BLaER1 (cell line): ENCODE measurements at regions not wholly inside any gene's neighbourhood (a gene's known extent, or its start where the extent isn't known, plus 50 kb on each side); places are given as distances from the start of the nearest gene placed in this dataset.

Experiments used
- H3K27ac ChIP-seq: shearing (Covaris generic); formaldehyde crosslinking; 2 replicates; pipeline ENCODE4 v1.8.1; 2022
- H3K27me3 ChIP-seq: shearing (Covaris generic); formaldehyde crosslinking; 2 replicates; pipeline ENCODE4 v1.8.1; 2022
- H3K36me3 ChIP-seq: shearing (Covaris generic); formaldehyde crosslinking; 2 replicates; pipeline ENCODE4 v1.8.1; 2022
- H3K4me1 ChIP-seq: shearing (Covaris generic); formaldehyde crosslinking; 2 replicates; pipeline ENCODE4 v1.8.1; 2022
- H3K4me2 ChIP-seq: shearing (Covaris generic); formaldehyde crosslinking; 2 replicates; pipeline ENCODE4 v1.8.1; 2022
- H3K4me3 ChIP-seq: shearing (Covaris generic); formaldehyde crosslinking; 2 replicates; pipeline ENCODE4 v1.8.1; 2022
- H3K9ac ChIP-seq: shearing (Covaris generic); formaldehyde crosslinking; 2 replicates; pipeline ENCODE4 v1.8.1; 2022
- H3K9me3 ChIP-seq: shearing (Covaris generic); formaldehyde crosslinking; 2 replicates; pipeline ENCODE4 v1.8.1; 2022
- H4K20me1 ChIP-seq: shearing (Covaris generic); formaldehyde crosslinking; 2 replicates; pipeline ENCODE4 v1.8.1; 2022
- Cebpa-rat ChIP-seq: shearing (Covaris generic); IDR thresholded peaks from 2 replicates; pipeline ENCODE4 v1.8.1; 2022

GRCh38 chr6:169165561-169166300 is 87.9 kb downstream of the THBS2 start:
- Histone ChIP-seq H3K27me3 (no peaks in the 10 kb centered on the region), H3K9ac (no peak overlapping the region), H3K9me3 (peaks cover 6% of the 10 kb centered on the region; the same call in 1 of the 2 replicates), H3K36me3 (no peaks in the 10 kb centered on the region), H4K20me1 (no peaks in the 10 kb centered on the region), H3K27ac (no peak overlapping the region), H3K4me2 (no peak overlapping the region), H3K4me3 (no peak overlapping the region), H3K4me1 (no peaks in the 10 kb centered on the region; the same call in 1 of the 2 replicates)
- no peak for TF ChIP-seq Cebpa-rat

DNA sequence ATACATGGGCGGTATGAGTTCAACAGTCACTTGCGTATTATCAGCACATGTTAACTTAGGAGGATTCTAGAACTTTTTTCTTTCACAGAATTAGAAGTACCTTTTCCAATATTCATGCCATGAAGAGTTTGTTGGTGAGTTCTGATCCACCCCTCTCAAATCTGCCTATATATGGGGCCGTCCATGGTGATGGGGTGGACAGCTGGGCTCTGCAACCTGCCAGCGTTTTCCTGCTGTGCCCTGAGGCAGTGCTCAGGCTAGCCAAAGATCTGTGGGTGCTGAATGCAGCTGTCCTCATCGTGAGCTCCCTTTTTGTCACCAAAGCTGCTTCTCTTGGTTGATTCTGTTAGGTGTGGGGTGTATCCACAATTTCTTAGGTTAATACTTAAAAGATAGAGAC is 88.7 kb downstream of the THBS2 start:
- no peaks in the 10 kb centered on the region for H4K20me1 ChIP-seq
- H3K36me3 ChIP-seq, result no peaks in the 10 kb centered on the region
- peaks cover 6% of the 10 kb centered on the region; the same call in 1 of the 2 replicates for H3K9me3 ChIP-seq
- no peak overlapping the region for H3K27ac ChIP-seq
- H3K9ac ChIP-seq, result no peak overlapping the region
- H3K4me2 ChIP-seq, result no peak overlapping the region
- H3K27me3 ChIP-seq, result no peaks in the 10 kb centered on the region
- H3K4me1 ChIP-seq, result no peaks in the 10 kb centered on the region; the same call in 1 of the 2 replicates
- TF ChIP-seq Cebpa-rat, result no peak
- H3K4me3 ChIP-seq, result no peak overlapping the region

- H3K4me2 ChIP-seq, result no peak overlapping the region
- H3K4me3 ChIP-seq, result no peak overlapping the region
- H3K9ac ChIP-seq, result no peak overlapping the region
- no peak overlapping the region for H3K27ac ChIP-seq
- TF ChIP-seq Cebpa-rat, result no peak
- H3K4me1 ChIP-seq, result no peaks in the 10 kb centered on the region; the same call in 1 of the 2 replicates
- H3K27me3 ChIP-seq, result no peaks in the 10 kb centered on the region
- H3K9me3 ChIP-seq, result peaks cover 6% of the 10 kb centered on the region; the same call in 1 of the 2 replicates
- no peaks in the 10 kb centered on the region for H4K20me1 ChIP-seq
- H3K36me3 ChIP-seq, result no peaks in the 10 kb centered on the region
These were observed 89.2 kb downstream of the THBS2 start for GRCh38 chr6:169164451-169164850.

DNA sequence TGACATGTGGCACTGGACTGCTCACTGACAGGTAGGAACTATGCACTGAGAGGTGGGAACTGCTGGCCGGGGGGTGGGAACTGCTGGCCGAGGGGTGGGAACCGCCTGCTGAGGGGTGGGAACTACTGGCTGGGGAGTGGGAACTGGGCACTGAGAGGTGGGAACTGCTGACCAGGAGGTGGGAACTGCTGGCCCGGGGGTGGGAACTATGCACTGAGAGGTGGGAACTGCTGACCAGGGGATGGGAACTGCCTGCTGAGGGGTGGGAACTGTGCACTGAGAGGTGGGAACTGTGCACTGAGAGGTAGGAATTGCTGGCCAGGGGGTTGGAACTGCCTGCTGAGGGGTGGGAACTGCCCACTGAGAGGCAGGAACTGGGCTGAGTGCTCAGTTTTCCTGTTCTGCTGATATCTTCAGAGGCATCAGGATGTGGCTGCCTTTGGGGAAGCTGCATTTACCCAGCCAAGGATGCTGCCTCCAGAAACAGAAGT is 90.2 kb downstream of the THBS2 start:
- Histone ChIP-seq H3K36me3 (no peaks in the 10 kb centered on the region), H3K9ac (no peak overlapping the region), H3K4me2 (peak overlapping the region; percentile 17; the same call in 1 of the 2 replicates), H3K9me3 (peaks cover 6% of the 10 kb centered on the region; the same call in 1 of the 2 replicates), H3K27me3 (no peaks in the 10 kb centered on the region), H4K20me1 (no peaks in the 10 kb centered on the region), H3K4me3 (no peak overlapping the region), H3K27ac (no peak overlapping the region), H3K4me1 (no peaks in the 10 kb centered on the region; the same call in 1 of the 2 replicates)
- TF ChIP-seq Cebpa-rat, result no peak

GRCh38 chr6:169162752-169163407 is 90.8 kb downstream of the THBS2 start:
- Histone ChIP-seq H3K9me3 (peaks cover 6% of the 10 kb centered on the region; the same call in 1 of the 2 replicates), H3K4me2 (no peak overlapping the region), H3K27me3 (no peaks in the 10 kb centered on the region), H3K27ac (no peak overlapping the region), H3K9ac (no peak overlapping the region), H3K4me1 (no peaks in the 10 kb centered on the region; the same call in 1 of the 2 replicates), H3K4me3 (no peak overlapping the region), H3K36me3 (no peaks in the 10 kb centered on the region), H4K20me1 (no peaks in the 10 kb centered on the region)
- no peak for TF ChIP-seq Cebpa-rat

GRCh38 chr6:169162249-169162648 is 91.4 kb downstream of the THBS2 start:
- Histone ChIP-seq H3K36me3 (no peaks in the 10 kb centered on the region), H3K4me2 (no peak overlapping the region), H3K27me3 (no peaks in the 10 kb centered on the region), H4K20me1 (no peaks in the 10 kb centered on the region), H3K4me1 (no peaks in the 10 kb centered on the region; the same call in 1 of the 2 replicates), H3K4me3 (no peak overlapping the region), H3K27ac (no peak overlapping the region), H3K9ac (no peak overlapping the region), H3K9me3 (peaks cover 6% of the 10 kb centered on the region; the same call in 1 of the 2 replicates)
- no peak for TF ChIP-seq Cebpa-rat

- H3K9ac ChIP-seq, result no peak overlapping the region
- no peaks in the 10 kb centered on the region for H3K27me3 ChIP-seq
- H3K36me3 ChIP-seq, result no peaks in the 10 kb centered on the region
These were observed 92.0 kb downstream of the THBS2 start for GRCh38 chr6:169161572-169162167.

GRCh38 chr6:169160855-169161560 is 92.6 kb downstream of the THBS2 start:
- Histone ChIP-seq H3K27ac (no peak overlapping the region), H3K4me3 (no peak overlapping the region), H4K20me1 (no peaks in the 10 kb centered on the region), H3K9me3 (peaks cover 6% of the 10 kb centered on the region; the same call in 1 of the 2 replicates), H3K36me3 (no peaks in the 10 kb centered on the region), H3K4me2 (no peak overlapping the region), H3K4me1 (no peaks in the 10 kb centered on the region; the same call in 1 of the 2 replicates), H3K9ac (no peak overlapping the region), H3K27me3 (no peaks in the 10 kb centered on the region)
- TF ChIP-seq Cebpa-rat, result no peak

More at GRCh38 chr6:169161572-169162167, 92.0 kb downstream of the THBS2 start:
- Histone ChIP-seq H3K4me3 (no peak overlapping the region), H3K27ac (no peak overlapping the region), H3K4me2 (no peak overlapping the region), H3K4me1 (no peaks in the 10 kb centered on the region; the same call in 1 of the 2 replicates), H4K20me1 (no peaks in the 10 kb centered on the region), H3K9me3 (peaks cover 6% of the 10 kb centered on the region; the same call in 1 of the 2 replicates)
- no peak for TF ChIP-seq Cebpa-rat

DNA sequence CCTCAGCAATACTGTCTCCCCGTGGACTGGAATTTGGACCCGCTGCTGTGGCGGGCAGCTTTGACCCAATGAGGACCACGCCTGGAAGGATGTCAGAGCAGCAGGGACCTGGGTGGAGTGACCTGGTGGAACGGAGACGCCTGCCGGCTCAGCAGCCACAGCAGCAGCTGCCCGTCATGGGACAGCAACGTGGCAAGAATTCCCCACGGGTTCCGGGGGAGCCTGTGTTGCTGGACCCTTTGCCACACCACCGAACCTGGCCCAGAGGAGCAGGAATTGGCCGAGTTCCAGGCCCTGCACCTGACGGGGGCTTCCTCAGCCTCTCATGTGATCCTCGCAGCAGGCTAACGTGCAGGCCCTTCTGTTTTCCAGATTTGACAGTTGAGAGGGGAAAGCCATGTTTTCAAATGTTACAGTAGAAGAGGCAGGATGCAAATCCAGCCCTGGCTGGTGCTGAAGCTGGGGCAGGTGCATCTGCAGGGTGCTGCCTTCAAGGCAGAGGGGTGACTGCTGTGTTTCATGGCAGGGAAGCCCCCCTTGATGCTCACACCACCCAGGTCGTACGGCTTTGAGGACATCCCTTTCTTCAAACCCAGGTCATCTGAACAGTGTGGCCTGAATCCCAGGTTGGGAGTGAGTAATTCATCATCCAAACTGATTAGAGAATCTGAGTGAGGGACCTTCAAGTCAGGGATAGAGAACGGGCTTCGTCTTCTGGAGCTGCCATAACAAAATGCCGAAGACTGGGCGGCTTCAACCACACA is 93.4 kb downstream of the THBS2 start:
- Histone ChIP-seq H3K9me3 (peaks cover 6% of the 10 kb centered on the region; the same call in 1 of the 2 replicates), H3K4me2 (no peak overlapping the region), H4K20me1 (no peaks in the 10 kb centered on the region), H3K4me3 (no peak overlapping the region), H3K9ac (no peak overlapping the region), H3K27ac (no peak overlapping the region), H3K4me1 (no peaks in the 10 kb centered on the region; the same call in 1 of the 2 replicates), H3K36me3 (no peaks in the 10 kb centered on the region), H3K27me3 (no peaks in the 10 kb centered on the region)
- no peak for TF ChIP-seq Cebpa-rat
